ENCODE measurements at regions not wholly inside any gene's neighbourhood (a gene's known extent, or its start where the extent isn't known, plus 50 kb on each side); places are given as distances from the start of the nearest gene placed in this dataset.
A peak's percentile ranks its signal among the peaks of the same experiment; 100 is the strongest.

GRCh38 chr1:221477252-221477651, 264.6 kb downstream of the DUSP10 start:
- DNase-seq, result no peak
- no peak for TF ChIP-seq POLR2A (IDR thresholded peaks at IDR 0.05)
- TF ChIP-seq POLR2AphosphoS5 (IDR thresholded peaks at IDR 0.05), result no peak
- no peak for TF ChIP-seq CTCF (IDR thresholded peaks at IDR 0.05 in 8 of 11, conservative IDR thresholded peaks at IDR 0.05 in 3 of 11)
- intact Hi-C loops (cut with DNase I; ENCODE audit: low total_unique reads), result loop anchor here (10.0 kb wide), 1 partner anchor 978 kb away; no protein-coding TSS in a partner anchor
- peaks cover 0 to 8% (median 0%) of the 10 kb centered on the region in 7 donors for H3K27me3 ChIP-seq (replicated peaks in 1 of 7)
- peaks cover 0 to 6% (median 0%) of the 10 kb centered on the region in 6 donors for H3K4me1 ChIP-seq
- H3K4me3 ChIP-seq, result no peak overlapping the region
- no peaks in the 10 kb centered on the region for H3K9me3 ChIP-seq
- 73 to 88% (median 88%) methylated on average over 3 of the region's 3 CpGs for WGBS, 5 donors
- no peak overlapping the region for H3K27ac ChIP-seq
- no peaks in the 10 kb centered on the region for H3K36me3 ChIP-seq

GRCh38 chr1:221478050-221478949, 263.6 kb downstream of the DUSP10 start:
- no peaks in the 10 kb centered on the region for H3K36me3 ChIP-seq
- no peak overlapping the region for H3K27ac ChIP-seq
- intact Hi-C loops (cut with DNase I; ENCODE audit: low total_unique reads), result loop anchor here (10.0 kb wide), 1 partner anchor 977 kb away; no protein-coding TSS in a partner anchor
- H3K4me1 ChIP-seq, result peaks cover 0 to 6% (median 0%) of the 10 kb centered on the region in 6 donors
- H3K9me3 ChIP-seq, result no peaks in the 10 kb centered on the region
- no peak overlapping the region for H3K4me3 ChIP-seq
- TF ChIP-seq CTCF (IDR thresholded peaks at IDR 0.05 in 8 of 11, conservative IDR thresholded peaks at IDR 0.05 in 3 of 11), result peak; percentile 6 to 64 (median 38)
- TF ChIP-seq POLR2AphosphoS5 (IDR thresholded peaks at IDR 0.05), result no peak
- H3K27me3 ChIP-seq (replicated peaks in 1 of 7), result peaks cover 0 to under 1% (median 0%) of the 10 kb centered on the region in 7 donors
- 22 to 37% (median 32%) methylated on average over 6 to 8 of the region's 8 CpGs for WGBS, 5 donors
- DNase-seq, result no peak

- Histone ChIP-seq H3K4me1 (no peaks in the 10 kb centered on the region), H3K36me3 (no peaks in the 10 kb centered on the region), H3K4me3 (no peak overlapping the region), H3K9me3 (no peaks in the 10 kb centered on the region), H3K27me3 (replicated peaks in 1 of 7) (no peaks in the 10 kb centered on the region), H3K27ac (no peak overlapping the region)
- WGBS, 5 donors, result 79 to 88% (median 80%) methylated on average over 8 of the region's 8 CpGs
- intact Hi-C loops (cut with DNase I; ENCODE audit: low total_unique reads), result loop anchor here (10.0 kb wide), 1 partner anchor 517 kb away; no protein-coding TSS in a partner anchor
- no peak for DNase-seq
- no peak for TF ChIP-seq POLR2A (IDR thresholded peaks at IDR 0.05)
- TF ChIP-seq POLR2AphosphoS5 (IDR thresholded peaks at IDR 0.05), result no peak
- no peak for TF ChIP-seq CTCF (IDR thresholded peaks at IDR 0.05 in 8 of 11, conservative IDR thresholded peaks at IDR 0.05 in 3 of 11)
These were observed 253.9 kb downstream of the DUSP10 start for GRCh38 chr1:221487781-221488524.

All from spleen (tissue), 11 donors.